Spinal cord (tissue), 9 donors: ENCODE measurements at regions not wholly inside any gene's neighbourhood (a gene's known extent, or its start where the extent isn't known, plus 50 kb on each side); places are given as distances from the start of the nearest gene placed in this dataset.

Experiments
- DNase-seq, 6 donors: peaks; one replicate each; pipeline versions ENCODE4 v3.0.0 to v3.0.0-alpha.2; 2013 to 2015; ENCODE audit warnings: low spot score in 6 of 6, low read depth in 4 of 6
- H3K27ac ChIP-seq: one replicate; pipeline ENCODE4 v1.5.1; 2013; ENCODE audit warnings: low read depth, low read length, control low read depth
- H3K27me3 ChIP-seq: one replicate; pipeline ENCODE4 v1.6.1; 2013; ENCODE audit warnings: low read length; ENCODE audit not compliant: control insufficient read depth, insufficient read depth
- H3K36me3 ChIP-seq: one replicate; pipeline ENCODE4 v1.6.1; 2013; ENCODE audit warnings: low read length; ENCODE audit not compliant: control insufficient read depth, insufficient read depth
- H3K4me1 ChIP-seq: one replicate; pipeline ENCODE4 v1.6.1; 2013; ENCODE audit warnings: low read length; ENCODE audit not compliant: control insufficient read depth, insufficient read depth
- H3K4me3 ChIP-seq: one replicate; pipeline ENCODE4 v1.5.1; 2013; ENCODE audit warnings: low read depth, low read length, control low read depth
- H3K9me3 ChIP-seq: one replicate; pipeline ENCODE4 v1.6.1; 2013; ENCODE audit warnings: low read length; ENCODE audit not compliant: control insufficient read depth, insufficient read depth
- WGBS: methylation state at CpG from one replicate; pipeline ENCODE4 v1.1.5; 2013; ENCODE audit warnings: missing lambda C conversion rate; ENCODE audit not compliant: insufficient coverage; 5-methylcytosine and 5-hydroxymethylcytosine counted together
- donor health status: healthy.

GRCh38 chr12:115468087-115468510 is 784.1 kb upstream of the TBX3 start:
- 90% methylated on average over 3 of the region's 4 CpGs for WGBS
- no peak overlapping the region for H3K4me3 ChIP-seq
- H3K27me3 ChIP-seq = no peaks in the 10 kb centered on the region
- no peaks in the 10 kb centered on the region for H3K36me3 ChIP-seq
- H3K9me3 ChIP-seq = no peaks in the 10 kb centered on the region
- H3K4me1 ChIP-seq = no peaks in the 10 kb centered on the region
- no peak for DNase-seq
- no peak overlapping the region for H3K27ac ChIP-seq

GRCh38 chr12:115467531-115467930 is 783.6 kb upstream of the TBX3 start:
- DNase-seq = no peak
- Histone ChIP-seq H3K36me3 (no peaks in the 10 kb centered on the region), H3K9me3 (no peaks in the 10 kb centered on the region), H3K4me3 (no peak overlapping the region), H3K27ac (no peak overlapping the region), H3K27me3 (no peaks in the 10 kb centered on the region), H3K4me1 (no peaks in the 10 kb centered on the region)
- no CpG with 5 or more reads among the region's 2 CpGs for WGBS

GRCh38 chr12:115466076-115466475 is 782.1 kb upstream of the TBX3 start:
- Histone ChIP-seq H3K4me1 (no peaks in the 10 kb centered on the region), H3K9me3 (no peaks in the 10 kb centered on the region), H3K36me3 (no peaks in the 10 kb centered on the region), H3K27ac (no peak overlapping the region), H3K4me3 (no peak overlapping the region), H3K27me3 (no peaks in the 10 kb centered on the region)
- no CpG with 5 or more reads among the region's 4 CpGs for WGBS
- no peak for DNase-seq

GRCh38 chr12:115464661-115465060 is 780.7 kb upstream of the TBX3 start:
- no peaks in the 10 kb centered on the region for H3K9me3 ChIP-seq
- H3K4me1 ChIP-seq = no peaks in the 10 kb centered on the region
- H3K27ac ChIP-seq = no peak overlapping the region
- no peak overlapping the region for H3K4me3 ChIP-seq
- DNase-seq = no peak
- WGBS = 69% methylated on average over 4 of the region's 7 CpGs
- H3K36me3 ChIP-seq = no peaks in the 10 kb centered on the region
- H3K27me3 ChIP-seq = no peaks in the 10 kb centered on the region

- Histone ChIP-seq H3K27me3 (no peaks in the 10 kb centered on the region), H3K4me3 (no peak overlapping the region), H3K27ac (no peak overlapping the region), H3K9me3 (no peaks in the 10 kb centered on the region), H3K4me1 (no peaks in the 10 kb centered on the region), H3K36me3 (no peaks in the 10 kb centered on the region)
- DNase-seq = no peak
- 62% methylated on average over 8 of the region's 9 CpGs for WGBS
Measured at GRCh38 chr12:115464111-115464581, 780.2 kb upstream of the TBX3 start.

- H3K36me3 ChIP-seq = no peaks in the 10 kb centered on the region
- no peak overlapping the region for H3K4me3 ChIP-seq
Measured at GRCh38 chr12:115461401-115461800, 777.4 kb upstream of the TBX3 start.

GRCh38 chr12:115457798-115458197 is 773.8 kb upstream of the TBX3 start:
- Histone ChIP-seq H3K27ac (no peak overlapping the region), H3K9me3 (no peaks in the 10 kb centered on the region), H3K4me3 (no peak overlapping the region), H3K4me1 (no peaks in the 10 kb centered on the region), H3K36me3 (no peaks in the 10 kb centered on the region), H3K27me3 (no peaks in the 10 kb centered on the region)
- 90% methylated on average over 2 of the region's 3 CpGs for WGBS
- DNase-seq = no peak

More at GRCh38 chr12:115461401-115461800, 777.4 kb upstream of the TBX3 start:
- no peak for DNase-seq
- no peaks in the 10 kb centered on the region for H3K27me3 ChIP-seq
- H3K4me1 ChIP-seq = no peaks in the 10 kb centered on the region
- no peak overlapping the region for H3K27ac ChIP-seq
- no peaks in the 10 kb centered on the region for H3K9me3 ChIP-seq

- 67% methylated on average over 5 of the region's 8 CpGs for WGBS
Measured at GRCh38 chr12:115456946-115457689, 773.1 kb upstream of the TBX3 start.

GRCh38 chr12:115455268-115455681 is 771.3 kb upstream of the TBX3 start:
- H3K9me3 ChIP-seq = no peaks in the 10 kb centered on the region
- peaks cover 4% of the 10 kb centered on the region for H3K27me3 ChIP-seq
- H3K36me3 ChIP-seq = no peaks in the 10 kb centered on the region
- H3K4me1 ChIP-seq = peaks cover 11% of the 10 kb centered on the region
- 79% methylated on average over 8 of the region's 8 CpGs for WGBS
- H3K4me3 ChIP-seq = no peak overlapping the region
- DNase-seq = no peak
- no peak overlapping the region for H3K27ac ChIP-seq

More at GRCh38 chr12:115456946-115457689, 773.1 kb upstream of the TBX3 start:
- Histone ChIP-seq H3K27ac (no peak overlapping the region), H3K4me1 (no peaks in the 10 kb centered on the region), H3K9me3 (no peaks in the 10 kb centered on the region), H3K4me3 (no peak overlapping the region), H3K36me3 (no peaks in the 10 kb centered on the region), H3K27me3 (no peaks in the 10 kb centered on the region)
- no peak for DNase-seq

GRCh38 chr12:115452751-115453281 is 768.8 kb upstream of the TBX3 start:
- H3K9me3 ChIP-seq = no peaks in the 10 kb centered on the region
- peaks cover 4% of the 10 kb centered on the region for H3K27me3 ChIP-seq
- no peak overlapping the region for H3K4me3 ChIP-seq
- no peak overlapping the region for H3K27ac ChIP-seq
- DNase-seq = no peak
- H3K36me3 ChIP-seq = no peaks in the 10 kb centered on the region
- WGBS = 62% methylated on average over 9 of the region's 10 CpGs
- peaks cover 11% of the 10 kb centered on the region for H3K4me1 ChIP-seq
